Ureter (tissue), 1 donor: ENCODE measurements at regions not wholly inside any gene's neighbourhood (a gene's known extent, or its start where the extent isn't known, plus 50 kb on each side); places are given as distances from the start of the nearest gene placed in this dataset.
"Not testable (repeated sequence)": the region's sequence is repeated elsewhere in the genome, so short reads cannot be mapped to it uniquely, and the experiment has no call there.

Experiments used
- DNase-seq: peaks from one replicate; pipeline ENCODE4 v3.0.0-alpha.2; 2020; ENCODE audit warnings: low spot score
- donor health status: DM: yes; HTN: yes; CAD: no.

- no peak for DNase-seq
Observed at GRCh38 chr5:91315701-91316100, 67.4 kb downstream of the ARRDC3 start.

- peak; percentile 48 for DNase-seq
Observed at GRCh38 chr5:91313757-91314673, 69.1 kb downstream of the ARRDC3 start.

- DNase-seq, result no peak
Observed at GRCh38 chr5:91312698-91313097, 70.4 kb downstream of the ARRDC3 start.

GRCh38 chr5:91311697-91312501 is 71.2 kb downstream of the ARRDC3 start:
- peak; percentile 74 for DNase-seq

- no peak for DNase-seq
Observed at GRCh38 chr5:91311168-91311696, 71.9 kb downstream of the ARRDC3 start.

- DNase-seq, result not testable (repeated sequence)
Observed at GRCh38 chr5:91308157-91308556, 75.0 kb downstream of the ARRDC3 start.

GRCh38 chr5:91307048-91307447 is 76.1 kb downstream of the ARRDC3 start:
- DNase-seq, result no peak

GRCh38 chr5:91306497-91306896 is 76.6 kb downstream of the ARRDC3 start:
- DNase-seq, result no peak

- no peak for DNase-seq
Observed at GRCh38 chr5:91305640-91306039, 77.5 kb downstream of the ARRDC3 start.

- DNase-seq, result not testable (repeated sequence)
Observed at GRCh38 chr5:91304015-91304414, 79.1 kb downstream of the ARRDC3 start.

GRCh38 chr5:91302958-91303357 is 80.2 kb downstream of the ARRDC3 start:
- no peak for DNase-seq

GRCh38 chr5:91302305-91302704 is 80.8 kb downstream of the ARRDC3 start:
- no peak for DNase-seq

- DNase-seq, result no peak
Observed at GRCh38 chr5:91301106-91301846, 81.8 kb downstream of the ARRDC3 start.

GRCh38 chr5:91297994-91298393 is 85.1 kb downstream of the ARRDC3 start:
- no peak for DNase-seq

GRCh38 chr5:91296674-91297143 is 86.4 kb downstream of the ARRDC3 start:
- no peak for DNase-seq

GRCh38 chr5:91296102-91296501 is 87.0 kb downstream of the ARRDC3 start:
- DNase-seq, result not testable (repeated sequence)

GRCh38 chr5:91293131-91293530 is 90.0 kb downstream of the ARRDC3 start:
- no peak for DNase-seq

GRCh38 chr5:91291628-91292569 is 91.2 kb downstream of the ARRDC3 start:
- DNase-seq, result no peak

- no peak for DNase-seq
Observed at GRCh38 chr5:91288118-91288916, 94.8 kb downstream of the ARRDC3 start.

GRCh38 chr5:91285062-91285461 is 98.1 kb downstream of the ARRDC3 start:
- DNase-seq, result not testable (repeated sequence)
